GM12874 (cell line): ENCODE measurements at regions not wholly inside any gene's neighbourhood (a gene's known extent, or its start where the extent isn't known, plus 50 kb on each side); places are given as distances from the start of the nearest gene placed in this dataset.

Experiments
- CTCF ChIP-seq: IDR thresholded peaks from 2 replicates; pipeline ENCODE4 v1.5.1; 2011; ENCODE audit warnings: low read depth, mild to moderate bottlenecking, control low read depth, low read length, moderate library complexity; ENCODE audit not compliant: insufficient read depth

- no peak for TF ChIP-seq CTCF
Observed at GRCh38 chr3:106119614-106120082, 250.8 kb upstream of the CBLB start.

- TF ChIP-seq CTCF, result no peak
Observed at GRCh38 chr3:106120356-106120755, 251.5 kb upstream of the CBLB start.

GRCh38 chr3:106121491-106122289 lies 252.9 kb upstream of the CBLB start:
- TF ChIP-seq CTCF, result no peak

- no peak for TF ChIP-seq CTCF
Observed at GRCh38 chr3:106124818-106125217, 256.0 kb upstream of the CBLB start.

GRCh38 chr3:106125321-106125720 lies 256.5 kb upstream of the CBLB start:
- no peak for TF ChIP-seq CTCF

- TF ChIP-seq CTCF, result no peak
Observed at GRCh38 chr3:106126067-106126845, 257.4 kb upstream of the CBLB start.

- no peak for TF ChIP-seq CTCF
Observed at GRCh38 chr3:106126846-106127235, 258.0 kb upstream of the CBLB start.
